ENCODE measurements at regions not wholly inside any gene's neighbourhood (a gene's known extent, or its start where the extent isn't known, plus 50 kb on each side); places are given as distances from the start of the nearest gene placed in this dataset.

DNA sequence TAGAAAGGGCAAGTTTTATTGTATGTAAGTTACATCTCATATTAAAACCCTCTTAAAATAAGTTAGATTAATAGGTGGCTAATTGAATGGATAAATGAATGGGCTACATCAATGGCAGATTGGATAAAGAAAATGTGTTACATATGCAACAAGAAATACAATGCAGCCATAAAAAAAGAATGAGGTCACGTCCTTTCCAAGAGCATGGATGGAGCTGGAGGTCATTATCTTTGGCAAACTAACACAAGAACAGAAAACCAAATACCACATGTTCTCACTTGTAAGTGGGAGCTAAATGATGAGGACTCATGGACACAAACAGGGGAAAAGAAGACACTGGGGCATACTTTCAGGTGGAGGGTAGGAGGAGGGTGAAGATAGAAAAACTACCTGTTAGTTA, 182.2 kb upstream of the GNAI1 start:
- DNase-seq (ENCODE audit: low spot score) (no peak), ATAC-seq (ENCODE audit: low FRiP score) (no peak)
- TF ChIP-seq, protein P1, sequence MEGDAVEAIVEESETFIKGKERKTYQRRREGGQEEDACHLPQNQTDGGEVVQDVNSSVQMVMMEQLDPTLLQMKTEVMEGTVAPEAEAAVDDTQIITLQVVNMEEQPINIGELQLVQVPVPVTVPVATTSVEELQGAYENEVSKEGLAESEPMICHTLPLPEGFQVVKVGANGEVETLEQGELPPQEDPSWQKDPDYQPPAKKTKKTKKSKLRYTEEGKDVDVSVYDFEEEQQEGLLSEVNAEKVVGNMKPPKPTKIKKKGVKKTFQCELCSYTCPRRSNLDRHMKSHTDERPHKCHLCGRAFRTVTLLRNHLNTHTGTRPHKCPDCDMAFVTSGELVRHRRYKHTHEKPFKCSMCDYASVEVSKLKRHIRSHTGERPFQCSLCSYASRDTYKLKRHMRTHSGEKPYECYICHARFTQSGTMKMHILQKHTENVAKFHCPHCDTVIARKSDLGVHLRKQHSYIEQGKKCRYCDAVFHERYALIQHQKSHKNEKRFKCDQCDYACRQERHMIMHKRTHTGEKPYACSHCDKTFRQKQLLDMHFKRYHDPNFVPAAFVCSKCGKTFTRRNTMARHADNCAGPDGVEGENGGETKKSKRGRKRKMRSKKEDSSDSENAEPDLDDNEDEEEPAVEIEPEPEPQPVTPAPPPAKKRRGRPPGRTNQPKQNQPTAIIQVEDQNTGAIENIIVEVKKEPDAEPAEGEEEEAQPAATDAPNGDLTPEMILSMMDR (IDR thresholded peaks at IDR 0.05): no peak

DNA sequence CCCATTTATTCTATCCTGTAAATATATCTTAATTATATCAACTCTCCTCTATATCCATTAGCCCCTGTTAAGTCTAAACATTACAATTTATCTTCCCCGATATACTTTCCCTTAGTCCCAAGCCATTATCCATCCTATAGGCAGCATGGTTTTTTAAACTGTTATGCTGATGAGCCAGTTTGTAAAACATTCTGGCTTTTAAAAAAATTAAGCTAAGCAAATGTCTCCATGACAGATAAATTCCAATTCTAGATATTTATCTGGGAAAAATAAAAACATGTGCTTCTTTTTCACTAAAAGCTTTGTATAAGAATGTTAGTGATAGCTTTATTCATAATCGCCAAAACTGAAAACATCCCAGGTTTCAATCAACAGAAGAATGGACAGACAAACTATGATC, 183.2 kb upstream of the GNAI1 start:
- no peak for ATAC-seq (ENCODE audit: low FRiP score)

DNA sequence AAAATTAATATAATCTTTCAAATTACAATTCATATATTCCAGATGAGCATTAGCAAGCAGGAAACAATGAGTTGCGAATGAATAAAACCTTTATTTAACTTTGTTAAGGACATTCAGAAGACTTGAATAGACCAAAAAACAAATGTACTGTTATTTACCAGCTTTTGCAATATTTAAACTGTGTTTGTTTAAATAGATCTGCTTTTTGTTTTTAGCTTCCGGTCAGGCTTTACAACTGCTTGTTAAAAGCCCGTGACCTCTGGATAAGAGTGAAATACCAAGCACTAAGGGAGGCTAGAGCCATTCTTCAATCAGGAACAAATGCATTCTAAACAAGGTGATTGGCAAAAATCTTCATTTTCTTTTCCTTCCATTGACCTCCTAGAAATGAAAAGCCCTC, 184.9 kb upstream of the GNAI1 start:
- TF ChIP-seq, protein P1 (IDR thresholded peaks at IDR 0.05): no peak
- ATAC-seq (ENCODE audit: low FRiP score): no peak
- DNase-seq (ENCODE audit: low spot score): no peak

More for the DNA sequence above, 183.2 kb upstream of the GNAI1 start:
- DNase-seq (ENCODE audit: low spot score): no peak
- TF ChIP-seq, protein P1 (IDR thresholded peaks at IDR 0.05): no peak

DNA sequence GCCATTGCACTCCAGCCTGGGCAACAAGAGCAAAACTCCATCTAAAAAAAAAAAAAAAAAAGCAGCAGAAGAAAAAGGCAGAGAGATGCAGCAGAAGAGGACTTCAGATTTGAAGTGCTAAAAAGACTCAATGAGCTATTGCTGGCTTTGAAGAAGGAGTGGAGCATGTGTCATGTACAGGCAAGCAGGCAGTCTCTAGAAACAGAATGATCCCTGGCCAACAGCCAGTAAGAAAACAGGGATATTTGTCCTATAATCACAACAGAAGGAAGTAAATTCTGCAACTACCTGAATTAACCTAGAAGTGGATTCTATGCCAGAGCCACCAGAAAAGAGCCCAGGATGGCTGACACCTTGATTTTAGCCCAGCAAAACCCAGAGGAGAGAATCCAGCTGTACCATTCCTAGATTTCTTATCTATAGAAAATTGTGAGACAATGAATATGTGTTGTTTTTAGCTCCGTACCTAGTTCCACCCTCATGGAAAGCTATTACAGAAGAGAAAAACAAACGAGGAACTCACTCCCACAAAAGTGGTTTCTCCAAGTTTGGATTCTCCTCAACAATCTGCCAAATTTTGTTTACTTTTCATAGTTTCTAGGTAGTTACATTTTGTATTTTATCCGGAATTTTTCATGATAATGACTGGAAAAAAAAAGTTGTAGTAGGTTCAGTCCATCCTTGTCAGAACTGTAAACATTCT, 198.2 kb upstream of the GNAI1 start:
- TF ChIP-seq, protein P1 (IDR thresholded peaks at IDR 0.05): no peak
- no peak for DNase-seq (ENCODE audit: low spot score)
- no peak for ATAC-seq (ENCODE audit: low FRiP score)

DNA sequence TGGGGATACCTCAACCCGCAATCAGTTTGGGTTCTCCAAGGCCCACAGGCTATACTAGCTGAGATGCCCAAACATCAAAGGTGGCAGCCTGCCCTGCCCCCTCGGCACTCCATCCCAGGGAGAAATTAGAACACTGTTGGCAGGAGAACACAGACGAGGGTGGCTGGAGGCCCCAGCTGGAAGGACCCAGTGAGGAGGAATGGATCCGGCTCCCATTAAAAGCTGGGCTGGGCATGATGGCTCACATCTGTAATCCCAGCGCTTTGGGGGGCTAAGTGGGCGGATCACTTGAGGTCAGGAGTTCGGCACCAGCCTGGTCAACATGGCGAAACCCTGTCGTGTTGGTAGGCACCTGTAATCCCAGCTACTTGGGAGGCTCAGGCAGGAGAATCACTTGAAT, 199.9 kb upstream of the GNAI1 start:
- DNase-seq (ENCODE audit: low spot score) (no peak), ATAC-seq (ENCODE audit: low FRiP score) (no peak)
- TF ChIP-seq, protein P1 (IDR thresholded peaks at IDR 0.05): no peak

DNA sequence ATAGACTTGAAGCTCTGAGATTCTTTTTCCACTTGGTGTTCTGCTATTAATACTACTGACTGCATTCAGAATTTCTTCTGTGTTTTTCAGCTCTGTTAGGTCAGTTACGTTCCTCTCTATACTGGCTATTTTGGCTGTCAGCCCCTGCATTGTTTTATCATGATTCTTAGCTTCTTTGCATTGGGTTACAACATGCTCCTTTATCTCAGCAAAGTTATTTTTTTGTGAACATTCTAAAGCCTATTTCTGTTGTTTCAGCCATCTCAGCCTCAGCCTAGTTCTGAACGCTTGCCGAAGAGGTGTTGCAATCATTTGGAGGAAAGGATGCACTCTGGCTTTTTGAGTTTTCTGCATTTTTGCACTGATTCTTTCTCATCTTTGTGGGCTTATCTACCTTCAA, 201.5 kb upstream of the GNAI1 start:
- TF ChIP-seq, protein P1 (IDR thresholded peaks at IDR 0.05): no peak
- no peak for ATAC-seq (ENCODE audit: low FRiP score)
- DNase-seq (ENCODE audit: low spot score): no peak

DNA sequence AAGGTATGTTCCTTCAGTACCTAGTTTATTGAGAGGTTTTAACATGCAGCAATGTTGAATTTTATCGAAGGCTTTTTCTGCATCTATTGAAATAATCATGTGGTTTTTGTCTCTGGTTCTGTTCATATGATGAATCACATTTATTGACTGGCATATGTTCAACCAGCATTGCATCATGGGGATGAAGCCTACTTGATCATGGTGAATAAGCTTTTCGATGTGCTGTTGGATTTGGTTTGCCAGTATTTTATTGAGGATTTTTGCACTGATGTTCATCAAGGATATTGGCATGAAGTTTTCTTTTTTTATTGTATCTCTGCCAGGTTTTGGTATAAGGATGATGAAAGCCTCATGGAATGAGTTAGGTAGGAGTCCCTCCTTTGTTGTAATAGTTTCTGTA, 204.0 kb upstream of the GNAI1 start:
- TF ChIP-seq, protein P1 (IDR thresholded peaks at IDR 0.05): no peak
- no peak for ATAC-seq (ENCODE audit: low FRiP score)
- no peak for DNase-seq (ENCODE audit: low spot score)

All from omental fat pad (tissue), 3 donors.